GM12892 (cell line): ENCODE measurements at regions not wholly inside any gene's neighbourhood (a gene's known extent, or its start where the extent isn't known, plus 50 kb on each side); places are given as distances from the start of the nearest gene placed in this dataset.

Experiments
- POLR2A ChIP-seq: IDR thresholded peaks from 2 replicates; pipeline ENCODE4 v1.6.1; 2011; ENCODE audit warnings: low read depth, low read length, control low read depth
- TAF1 ChIP-seq: IDR thresholded peaks from 2 replicates; pipeline ENCODE4 v1.6.1; 2011; ENCODE audit warnings: low read depth, mild to moderate bottlenecking, control low read depth, low read length, borderline replicate concordance

GRCh38 chr12:93315385-93315906, 62.3 kb upstream of the NUDT4 start:
- TF ChIP-seq POLR2A (no peak), TAF1 (no peak)
